Stimulated activated CD8-positive, alpha-beta memory T cell treated with anti-CD3 and anti-CD28 coated beads, Interleukin-7, amount 100 ng/mL, for 4 hours (primary cell): ENCODE measurements at regions not wholly inside any gene's neighbourhood (a gene's known extent, or its start where the extent isn't known, plus 50 kb on each side); places are given as distances from the start of the nearest gene placed in this dataset.

Experiments used
- DNase-seq, 2 donors: peaks; one replicate each; pipeline ENCODE4 v3.0.0-alpha.2; 2020; ENCODE audit warnings: low read depth in 2 of 2

- no peak for DNase-seq
Observed at GRCh38 chrX:40149286-40150175, 51.8 kb upstream of the BCOR start.

GRCh38 chrX:40148385-40149285, 50.9 kb upstream of the BCOR start:
- DNase-seq, result no peak

- DNase-seq, result no peak
Observed at GRCh38 chrX:40147971-40148370, 50.2 kb upstream of the BCOR start.
